MV-4-11 (cell line): ENCODE measurements at regions not wholly inside any gene's neighbourhood (a gene's known extent, or its start where the extent isn't known, plus 50 kb on each side); places are given as distances from the start of the nearest gene placed in this dataset.
"Not testable (repeated sequence)": the region's sequence is repeated elsewhere in the genome, so short reads cannot be mapped to it uniquely, and the experiment has no call there.

Experiments
- DNase-seq: peaks from one replicate; lab custom pipeline; 2025; lab: John Stamatoyannopoulos, UW

GRCh38 chr6:40689185-40689584, 102.0 kb upstream of the LRFN2 start:
- no peak for DNase-seq

- DNase-seq: no peak
These were observed 101.1 kb upstream of the LRFN2 start for GRCh38 chr6:40688214-40688761.

- no peak for DNase-seq
These were observed 98.7 kb upstream of the LRFN2 start for GRCh38 chr6:40685862-40686261.

- DNase-seq: no peak
These were observed 94.5 kb upstream of the LRFN2 start for GRCh38 chr6:40681622-40682021.

GRCh38 chr6:40678941-40679340, 91.8 kb upstream of the LRFN2 start:
- DNase-seq: no peak

- no peak for DNase-seq
These were observed 87.0 kb upstream of the LRFN2 start for GRCh38 chr6:40674170-40674569.

- DNase-seq: no peak
These were observed 84.9 kb upstream of the LRFN2 start for GRCh38 chr6:40672087-40672486.

- no peak for DNase-seq
These were observed 84.5 kb upstream of the LRFN2 start for GRCh38 chr6:40671694-40672050.

- no peak for DNase-seq
These were observed 84.0 kb upstream of the LRFN2 start for GRCh38 chr6:40671001-40671693.

- DNase-seq: no peak
These were observed 82.2 kb upstream of the LRFN2 start for GRCh38 chr6:40669343-40669742.

- DNase-seq: no peak
These were observed 81.0 kb upstream of the LRFN2 start for GRCh38 chr6:40668203-40668602.

- no peak for DNase-seq
These were observed 79.4 kb upstream of the LRFN2 start for GRCh38 chr6:40666530-40666929.

GRCh38 chr6:40661726-40662125, 74.6 kb upstream of the LRFN2 start:
- no peak for DNase-seq

- DNase-seq: not testable (repeated sequence)
These were observed 69.6 kb upstream of the LRFN2 start for GRCh38 chr6:40656772-40657171.

- no peak for DNase-seq
These were observed 67.7 kb upstream of the LRFN2 start for GRCh38 chr6:40654828-40655227.

- no peak for DNase-seq
These were observed 57.9 kb upstream of the LRFN2 start for GRCh38 chr6:40645043-40645442.

GRCh38 chr6:40642837-40643236, 55.7 kb upstream of the LRFN2 start:
- no peak for DNase-seq

- no peak for DNase-seq
These were observed 55.0 kb upstream of the LRFN2 start for GRCh38 chr6:40642190-40642589.

- DNase-seq: peak; percentile 43
These were observed 53.5 kb upstream of the LRFN2 start for GRCh38 chr6:40640599-40641227.
